Osteoblast (primary cell): ENCODE measurements at regions not wholly inside any gene's neighbourhood (a gene's known extent, or its start where the extent isn't known, plus 50 kb on each side); places are given as distances from the start of the nearest gene placed in this dataset.

Experiments
- DNase-seq: peaks from one replicate; pipeline ENCODE4 v3.0.0; 2011; ENCODE audit warnings: low spot score, mixed read lengths; ENCODE audit not compliant: insufficient read length; ENCODE audit errors: missing footprints
- H2AFZ ChIP-seq: 2 replicates; pipeline ENCODE4 v1.6.0; 2011; ENCODE audit warnings: mild to moderate bottlenecking, low read length
- H3K27ac ChIP-seq: 2 replicates; pipeline ENCODE4 v1.5.1; 2011; ENCODE audit warnings: mild to moderate bottlenecking, low read depth, low read length, moderate library complexity
- H3K27me3 ChIP-seq: 2 replicates; pipeline ENCODE4 v1.6.0; 2012; ENCODE audit warnings: mild to moderate bottlenecking, control low read depth, inconsistent platforms, low read length, moderate library complexity; ENCODE audit not compliant: insufficient read depth
- H3K36me3 ChIP-seq: 2 replicates; pipeline ENCODE4 v1.5.1; 2011; ENCODE audit warnings: mild to moderate bottlenecking, low read length, control low read depth, moderate library complexity; ENCODE audit not compliant: insufficient read depth
- H3K4me1 ChIP-seq: 2 replicates; pipeline ENCODE4 v1.5.1; 2011; ENCODE audit warnings: mild to moderate bottlenecking, low read length, control low read depth, moderate library complexity; ENCODE audit not compliant: insufficient read depth
- H3K4me2 ChIP-seq: 2 replicates; pipeline ENCODE4 v1.6.0; 2011; ENCODE audit warnings: mild to moderate bottlenecking, low read length; ENCODE audit not compliant: insufficient read depth
- H3K4me3 ChIP-seq: fragments of 200-600 bp; sonication (generic); 3 replicates; pipeline ENCODE4 v1.5.1; 2012; ENCODE audit warnings: mild to moderate bottlenecking, low read length, inconsistent platforms; ENCODE audit not compliant: insufficient read depth
- H3K79me2 ChIP-seq: 2 replicates; pipeline ENCODE4 v1.6.0; 2012; ENCODE audit warnings: mild to moderate bottlenecking, low read length, control low read depth, inconsistent platforms; ENCODE audit not compliant: insufficient read depth
- H3K9me3 ChIP-seq: 2 replicates; pipeline ENCODE4 v1.5.1; 2011; ENCODE audit warnings: low read depth, low read length, control low read depth
- H4K20me1 ChIP-seq: 2 replicates; pipeline ENCODE4 v1.6.0; 2012; ENCODE audit warnings: mild to moderate bottlenecking, low read length, control low read depth; ENCODE audit not compliant: insufficient read depth
- CTCF ChIP-seq: IDR thresholded peaks from 2 replicates; pipeline ENCODE4 v1.5.1; 2011; ENCODE audit warnings: mild to moderate bottlenecking, low read depth, low read length, moderate library complexity; ENCODE audit errors: extremely low read depth

- TF ChIP-seq CTCF: no peak
- Histone ChIP-seq H4K20me1 (no peaks in the 10 kb centered on the region), H3K27me3 (no peaks in the 10 kb centered on the region), H2AFZ (no peak overlapping the region), H3K9me3 (no peaks in the 10 kb centered on the region), H3K4me3 (no peak overlapping the region), H3K36me3 (no peaks in the 10 kb centered on the region), H3K79me2 (no peaks in the 10 kb centered on the region), H3K4me2 (no peak overlapping the region), H3K4me1 (no peaks in the 10 kb centered on the region), H3K27ac (no peak overlapping the region)
- no peak for DNase-seq
Measured at GRCh38 chr2:160976797-160977196, 183.4 kb upstream of the TANK start.

- no peak overlapping the region for H2AFZ ChIP-seq
- H4K20me1 ChIP-seq: no peaks in the 10 kb centered on the region
- H3K4me1 ChIP-seq: no peaks in the 10 kb centered on the region
- no peak for TF ChIP-seq CTCF
- no peak overlapping the region for H3K4me2 ChIP-seq
- no peak for DNase-seq
- H3K9me3 ChIP-seq: no peaks in the 10 kb centered on the region
- H3K27ac ChIP-seq: no peak overlapping the region
- no peak overlapping the region for H3K4me3 ChIP-seq
- no peaks in the 10 kb centered on the region for H3K79me2 ChIP-seq
- H3K27me3 ChIP-seq: no peaks in the 10 kb centered on the region
- H3K36me3 ChIP-seq: no peaks in the 10 kb centered on the region
Measured at GRCh38 chr2:160977376-160977775, 182.9 kb upstream of the TANK start.

- H2AFZ ChIP-seq: no peak overlapping the region
- no peaks in the 10 kb centered on the region for H3K79me2 ChIP-seq
- H3K4me1 ChIP-seq: no peaks in the 10 kb centered on the region
- H3K27ac ChIP-seq: no peak overlapping the region
- no peaks in the 10 kb centered on the region for H3K36me3 ChIP-seq
- no peak overlapping the region for H3K4me2 ChIP-seq
- H3K4me3 ChIP-seq: no peak overlapping the region
- H4K20me1 ChIP-seq: no peaks in the 10 kb centered on the region
- no peak for DNase-seq
- no peak for TF ChIP-seq CTCF
- H3K27me3 ChIP-seq: no peaks in the 10 kb centered on the region
- H3K9me3 ChIP-seq: no peaks in the 10 kb centered on the region
Measured at GRCh38 chr2:160977854-160978253, 182.4 kb upstream of the TANK start.

DNA sequence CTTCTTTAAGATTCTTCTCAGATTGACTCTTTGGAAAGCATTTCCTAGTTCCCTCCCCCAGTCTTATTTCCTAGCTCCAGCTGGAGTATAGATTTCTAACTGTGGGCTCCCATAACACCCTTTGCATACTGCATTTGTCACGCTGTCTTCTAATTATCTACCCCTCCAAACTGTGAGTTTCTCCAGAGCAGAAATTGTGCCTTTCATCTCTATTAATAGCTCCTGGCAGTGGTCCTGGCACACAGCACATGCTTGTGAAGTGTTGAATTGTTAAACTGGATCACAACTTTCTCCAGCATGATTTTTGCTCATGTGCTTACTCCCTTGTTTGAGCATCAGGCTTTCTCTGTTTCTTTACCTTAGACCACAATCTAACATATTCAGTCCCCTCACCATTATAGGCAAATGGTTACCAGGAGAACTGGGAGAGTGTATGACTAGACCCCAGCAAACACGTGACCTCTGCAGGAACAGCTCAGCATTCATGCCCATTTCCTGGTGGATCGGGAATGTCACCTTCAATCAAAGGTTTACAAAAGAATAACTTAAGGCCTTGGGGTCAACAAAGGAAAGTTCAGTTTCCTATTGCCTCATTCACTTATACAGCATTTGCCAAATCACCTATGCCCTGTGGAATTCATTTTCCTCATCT lies 175.7 kb upstream of the TANK start:
- Histone ChIP-seq H3K9me3 (no peaks in the 10 kb centered on the region), H3K4me3 (no peak overlapping the region), H3K36me3 (no peaks in the 10 kb centered on the region), H3K79me2 (no peaks in the 10 kb centered on the region), H3K27me3 (no peaks in the 10 kb centered on the region), H2AFZ (peak overlapping the region; percentile 20), H3K4me1 (no peaks in the 10 kb centered on the region), H3K4me2 (no peak overlapping the region), H3K27ac (no peak overlapping the region), H4K20me1 (no peaks in the 10 kb centered on the region)
- no peak for DNase-seq
- TF ChIP-seq CTCF: no peak
